Activated T-helper 2 cell treated with anti-CD3 and anti-CD28 coated beads, Interferon-gamma antibody, Interleukin-2, Interleukin-4, amounts not matched to agents 10 μg/mL and 5 μg/mL and 100 μg/mL, durations not matched to agents 14 hours and 24 hours and 36 hours (primary cell): ENCODE measurements at regions not wholly inside any gene's neighbourhood (a gene's known extent, or its start where the extent isn't known, plus 50 kb on each side); places are given as distances from the start of the nearest gene placed in this dataset.
"Not testable (repeated sequence)": the region's sequence is repeated elsewhere in the genome, so short reads cannot be mapped to it uniquely, and the experiment has no call there.

Source experiments
- DNase-seq: peaks from one replicate; pipeline ENCODE4 v3.0.0; 2021; ENCODE audit warnings: low spot score
- H3K27ac Mint-ChIP-seq: one replicate; pipeline ENCODE4 v1.8.0; 2021; ENCODE audit warnings: mixed read lengths
- H3K27me3 Mint-ChIP-seq: one replicate; pipeline ENCODE4 v1.8.0; 2021; ENCODE audit warnings: low read depth, mixed read lengths
- H3K36me3 Mint-ChIP-seq: one replicate; pipeline ENCODE4 v1.8.0; 2021; ENCODE audit warnings: low read depth, mixed read lengths
- H3K4me1 Mint-ChIP-seq: one replicate; pipeline ENCODE4 v1.8.0; 2021; ENCODE audit warnings: low read depth, mixed read lengths
- H3K4me3 Mint-ChIP-seq: one replicate; pipeline ENCODE4 v1.8.0; 2021; ENCODE audit warnings: low read depth, mild to moderate bottlenecking, moderate library complexity, mixed read lengths
- H3K9me3 Mint-ChIP-seq: one replicate; pipeline ENCODE4 v1.8.0; 2021; ENCODE audit warnings: mixed read lengths
- intact Hi-C: fragments of 100-400 bp; cut with micrococcal nuclease; formaldehyde crosslinking; loops from one replicate; pipeline ENCODE4 v1.15.1; 2023

GRCh38 chr16:66041907-66042306, 324.6 kb upstream of the CDH5 start:
- intact Hi-C loops = no loop called here
- Mint-ChIP-seq H3K36me3 (no peaks in the 10 kb centered on the region), H3K9me3 (no peaks in the 10 kb centered on the region), H3K27me3 (no peaks in the 10 kb centered on the region), H3K4me3 (no peak overlapping the region), H3K4me1 (no peaks in the 10 kb centered on the region), H3K27ac (no peak overlapping the region)
- DNase-seq = no peak

DNA sequence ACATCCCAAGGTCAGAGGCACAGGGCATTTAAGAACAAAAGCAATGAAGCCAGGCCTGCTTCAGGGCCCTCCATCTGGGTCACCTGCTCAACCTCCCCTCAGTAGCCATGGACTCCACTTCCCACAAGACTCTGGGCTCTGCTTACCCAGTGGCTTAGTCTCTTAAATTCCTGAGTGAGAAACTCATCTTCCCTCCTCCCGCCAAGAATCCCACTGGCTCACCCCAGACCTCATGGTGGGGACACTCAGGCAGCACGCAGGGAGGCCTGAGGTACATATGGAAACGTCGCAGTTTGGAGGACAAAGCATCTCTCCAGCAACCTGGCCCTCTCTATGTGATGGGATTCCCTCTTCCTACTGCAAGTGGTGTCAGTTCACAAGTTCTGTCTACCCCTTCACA, 326.7 kb upstream of the CDH5 start:
- intact Hi-C loops = no loop called here
- Mint-ChIP-seq H3K9me3 (no peaks in the 10 kb centered on the region), H3K4me1 (no peaks in the 10 kb centered on the region), H3K36me3 (no peaks in the 10 kb centered on the region), H3K4me3 (no peak overlapping the region), H3K27ac (no peak overlapping the region), H3K27me3 (no peaks in the 10 kb centered on the region)
- no peak for DNase-seq

DNA sequence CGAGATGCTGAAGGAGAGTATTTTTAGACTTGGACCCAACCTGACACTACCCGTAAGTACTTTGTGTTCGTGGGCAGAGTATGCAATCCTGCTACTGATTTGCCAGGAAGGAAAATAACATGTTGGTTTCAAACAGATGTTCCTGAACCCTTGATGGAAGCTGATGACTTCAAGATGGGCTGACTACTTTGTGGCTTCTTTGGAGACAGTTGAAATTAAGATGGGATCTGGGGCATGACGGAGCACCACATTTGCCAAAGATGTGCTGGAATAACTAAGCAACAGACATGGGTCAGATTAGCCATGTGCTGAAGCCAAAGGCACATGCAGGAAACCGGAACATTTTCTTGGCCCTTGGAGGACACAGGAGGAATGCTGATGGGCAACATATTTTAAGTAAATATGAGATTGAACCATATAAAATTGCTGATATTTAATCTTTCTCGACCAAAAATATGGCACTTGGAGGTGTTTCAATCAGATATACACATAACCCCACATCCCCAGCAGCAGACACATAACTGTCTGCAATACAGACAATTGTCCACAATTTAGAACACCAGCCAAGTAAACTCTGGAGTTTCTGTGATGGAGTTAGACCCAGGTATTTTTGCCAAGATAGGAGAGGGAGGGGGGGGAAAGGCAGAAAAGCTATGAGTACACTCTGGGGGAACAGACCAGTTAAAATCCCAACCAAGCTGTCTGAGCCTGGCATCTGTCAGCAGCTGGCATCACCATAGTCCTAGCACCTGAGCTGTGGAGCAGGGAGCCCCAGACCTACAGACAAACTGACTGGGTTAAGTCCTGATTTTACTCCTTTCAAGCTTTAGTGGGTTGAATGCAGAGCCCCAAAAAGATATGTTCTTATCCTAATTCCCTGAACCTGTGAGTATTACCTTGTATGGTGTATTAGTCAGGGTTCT, 329.4 kb upstream of the CDH5 start:
- intact Hi-C loops = no loop called here
- no peak for DNase-seq
- H3K9me3 Mint-ChIP-seq = no peaks in the 10 kb centered on the region
- H3K4me3 Mint-ChIP-seq = no peak overlapping the region
- H3K27ac Mint-ChIP-seq = no peak overlapping the region
- no peaks in the 10 kb centered on the region for H3K27me3 Mint-ChIP-seq
- H3K4me1 Mint-ChIP-seq = no peaks in the 10 kb centered on the region
- no peaks in the 10 kb centered on the region for H3K36me3 Mint-ChIP-seq

GRCh38 chr16:66036184-66036583, 330.3 kb upstream of the CDH5 start:
- H3K4me3 Mint-ChIP-seq = no peak overlapping the region
- no peaks in the 10 kb centered on the region for H3K9me3 Mint-ChIP-seq
- intact Hi-C loops = no loop called here
- H3K27me3 Mint-ChIP-seq = no peaks in the 10 kb centered on the region
- H3K27ac Mint-ChIP-seq = no peak overlapping the region
- H3K36me3 Mint-ChIP-seq = no peaks in the 10 kb centered on the region
- H3K4me1 Mint-ChIP-seq = no peaks in the 10 kb centered on the region
- DNase-seq = no peak

DNA sequence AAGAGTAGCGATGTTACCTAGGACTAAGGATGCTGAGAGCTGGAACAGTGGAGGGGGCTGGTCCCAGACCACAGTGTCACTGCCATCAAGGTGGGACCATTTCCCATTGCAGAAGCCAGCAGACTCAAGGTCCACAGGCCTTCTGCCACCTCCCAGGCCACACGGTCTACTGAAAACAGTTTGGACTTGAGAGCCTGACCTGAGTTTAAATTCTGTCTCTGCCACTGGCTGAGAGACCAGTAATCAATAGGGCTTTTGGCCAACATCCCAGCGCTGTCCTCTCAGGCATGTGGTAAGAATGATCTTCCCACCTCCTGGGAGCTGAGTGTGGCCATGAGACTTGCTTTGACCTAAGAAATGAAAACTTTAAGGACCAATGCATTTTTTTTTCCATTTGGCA, 331.4 kb upstream of the CDH5 start:
- no peak overlapping the region for H3K27ac Mint-ChIP-seq
- no peak for DNase-seq
- H3K4me3 Mint-ChIP-seq = no peak overlapping the region
- no peaks in the 10 kb centered on the region for H3K27me3 Mint-ChIP-seq
- no peaks in the 10 kb centered on the region for H3K9me3 Mint-ChIP-seq
- no peaks in the 10 kb centered on the region for H3K36me3 Mint-ChIP-seq
- H3K4me1 Mint-ChIP-seq = no peaks in the 10 kb centered on the region
- intact Hi-C loops = no loop called here

GRCh38 chr16:66032841-66033240, 333.6 kb upstream of the CDH5 start:
- H3K27ac Mint-ChIP-seq = no peak overlapping the region
- no peaks in the 10 kb centered on the region for H3K4me1 Mint-ChIP-seq
- intact Hi-C loops = no loop called here
- no peak overlapping the region for H3K4me3 Mint-ChIP-seq
- H3K36me3 Mint-ChIP-seq = no peaks in the 10 kb centered on the region
- DNase-seq = no peak
- H3K27me3 Mint-ChIP-seq = no peaks in the 10 kb centered on the region
- no peaks in the 10 kb centered on the region for H3K9me3 Mint-ChIP-seq

DNA sequence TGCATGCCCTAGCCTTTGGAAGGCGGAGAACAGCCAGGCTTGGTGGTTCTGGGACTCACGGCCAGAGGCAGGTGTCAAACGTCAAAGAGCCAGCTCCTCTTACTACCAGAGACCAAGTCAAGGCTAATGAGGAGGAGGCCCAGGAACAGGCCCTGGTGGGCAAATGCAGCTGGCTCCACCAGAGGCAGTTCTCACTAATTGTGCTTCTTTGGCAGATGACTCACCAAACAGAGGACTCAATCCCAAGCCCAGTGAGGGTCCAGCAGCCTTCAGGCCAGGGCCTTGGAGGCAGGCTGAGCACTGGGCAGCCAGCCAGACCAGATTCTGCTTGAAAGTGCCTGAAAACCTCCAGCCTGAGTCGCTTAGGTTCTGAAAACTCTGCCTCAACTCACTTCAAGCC, 336.5 kb upstream of the CDH5 start:
- Mint-ChIP-seq H3K4me3 (no peak overlapping the region), H3K4me1 (no peaks in the 10 kb centered on the region), H3K9me3 (peaks cover under 1% of the 10 kb centered on the region), H3K27me3 (no peaks in the 10 kb centered on the region), H3K27ac (no peak overlapping the region), H3K36me3 (no peaks in the 10 kb centered on the region)
- intact Hi-C loops = no loop called here
- DNase-seq = no peak

DNA sequence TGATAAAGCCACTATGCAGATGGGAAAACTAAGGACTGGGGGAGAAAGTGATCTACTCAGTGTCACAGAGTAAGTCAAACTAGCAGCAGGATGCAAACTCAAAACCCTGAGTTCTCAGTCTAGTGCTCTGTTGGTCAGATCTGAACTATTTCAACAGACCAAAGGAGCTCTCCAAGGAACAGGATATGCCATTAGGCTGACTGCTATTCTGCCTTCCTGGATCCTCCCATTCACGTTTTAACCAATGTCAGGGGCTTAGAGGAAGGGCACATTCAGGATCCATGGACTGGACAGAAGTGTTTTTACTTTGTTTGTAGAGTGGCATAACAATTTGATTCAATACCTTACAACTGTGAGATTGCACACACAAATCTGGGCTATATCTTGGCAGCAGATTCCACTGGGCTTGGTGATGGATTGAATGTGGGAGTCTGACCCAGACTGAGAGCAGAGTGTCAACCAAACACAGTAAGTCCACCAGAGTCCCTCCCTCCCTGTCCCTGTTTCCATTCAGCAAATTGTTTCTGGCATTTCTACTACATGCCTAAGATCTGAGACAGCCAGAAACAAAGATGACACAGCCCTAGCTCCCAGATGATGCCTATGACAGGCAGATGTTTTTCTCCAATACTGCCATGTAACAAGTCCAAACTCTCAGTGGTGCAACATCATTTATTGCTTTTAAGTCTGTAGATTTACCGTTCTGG, 337.8 kb upstream of the CDH5 start:
- H3K27ac Mint-ChIP-seq = no peak overlapping the region
- no peaks in the 10 kb centered on the region for H3K4me1 Mint-ChIP-seq
- peaks cover 13% of the 10 kb centered on the region for H3K9me3 Mint-ChIP-seq
- H3K36me3 Mint-ChIP-seq = no peaks in the 10 kb centered on the region
- no peak for DNase-seq
- intact Hi-C loops = no loop called here
- no peaks in the 10 kb centered on the region for H3K27me3 Mint-ChIP-seq
- H3K4me3 Mint-ChIP-seq = no peak overlapping the region

DNA sequence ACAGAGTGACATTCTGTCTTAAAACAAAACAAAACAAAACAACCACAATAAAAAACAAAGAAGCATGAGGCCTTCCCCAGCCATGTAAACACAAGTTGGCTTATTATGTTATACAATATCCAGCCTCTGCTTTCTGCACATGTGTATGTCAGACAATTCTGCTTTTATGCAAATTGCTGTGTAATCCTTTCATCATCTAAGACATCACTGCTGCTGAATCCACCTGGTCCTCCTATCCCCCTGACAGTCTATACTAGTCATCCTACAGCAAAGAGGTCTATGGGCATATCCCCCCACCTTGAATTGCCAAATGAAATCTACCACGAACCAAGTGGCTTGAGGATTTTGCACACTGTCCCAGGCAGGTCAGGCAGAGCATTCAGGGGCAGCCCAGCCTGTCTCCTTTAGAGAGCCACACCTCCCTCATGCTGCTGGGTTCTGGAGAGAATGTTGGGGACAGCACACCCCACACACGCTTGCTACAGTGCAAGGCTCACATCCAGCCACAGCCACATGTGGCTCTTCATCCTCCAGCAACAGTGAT, 339.6 kb upstream of the CDH5 start:
- intact Hi-C loops = no loop called here
- Mint-ChIP-seq H3K27ac (no peak overlapping the region), H3K36me3 (no peaks in the 10 kb centered on the region), H3K4me3 (no peak overlapping the region), H3K4me1 (no peaks in the 10 kb centered on the region), H3K27me3 (no peaks in the 10 kb centered on the region), H3K9me3 (peaks cover 13% of the 10 kb centered on the region)
- no peak for DNase-seq

DNA sequence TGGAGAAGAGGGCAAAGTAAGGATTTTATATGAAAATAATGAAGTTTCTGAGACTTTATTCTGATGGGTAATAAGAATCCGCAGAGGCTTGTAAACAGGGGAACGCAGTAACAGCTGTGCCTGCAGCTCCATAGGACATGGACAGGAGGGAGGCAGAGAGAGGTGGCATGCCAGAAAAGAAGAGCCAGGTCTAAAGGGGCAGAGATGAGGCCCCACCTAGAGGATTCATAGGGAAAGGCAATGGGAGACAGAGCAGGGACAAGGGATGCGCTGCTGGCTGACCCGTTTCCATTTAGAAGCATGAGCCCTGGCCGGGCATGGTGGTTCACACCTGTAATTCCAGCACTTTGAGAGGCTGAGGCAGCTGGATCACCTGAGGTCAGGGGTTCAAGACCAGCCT, 340.3 kb upstream of the CDH5 start:
- H3K4me3 Mint-ChIP-seq = no peak overlapping the region
- no peak overlapping the region for H3K27ac Mint-ChIP-seq
- no peak for DNase-seq
- no peaks in the 10 kb centered on the region for H3K4me1 Mint-ChIP-seq
- H3K36me3 Mint-ChIP-seq = no peaks in the 10 kb centered on the region
- H3K27me3 Mint-ChIP-seq = no peaks in the 10 kb centered on the region
- H3K9me3 Mint-ChIP-seq = peaks cover 13% of the 10 kb centered on the region
- intact Hi-C loops = no loop called here

- no peaks in the 10 kb centered on the region for H3K27me3 Mint-ChIP-seq
- no peak overlapping the region for H3K27ac Mint-ChIP-seq
- intact Hi-C loops = no loop called here
- DNase-seq = no peak
- no peaks in the 10 kb centered on the region for H3K4me1 Mint-ChIP-seq
- H3K9me3 Mint-ChIP-seq = peaks cover 13% of the 10 kb centered on the region
- H3K36me3 Mint-ChIP-seq = no peaks in the 10 kb centered on the region
- H3K4me3 Mint-ChIP-seq = no peak overlapping the region
Observed at GRCh38 chr16:66025751-66026150, 340.7 kb upstream of the CDH5 start.

DNA sequence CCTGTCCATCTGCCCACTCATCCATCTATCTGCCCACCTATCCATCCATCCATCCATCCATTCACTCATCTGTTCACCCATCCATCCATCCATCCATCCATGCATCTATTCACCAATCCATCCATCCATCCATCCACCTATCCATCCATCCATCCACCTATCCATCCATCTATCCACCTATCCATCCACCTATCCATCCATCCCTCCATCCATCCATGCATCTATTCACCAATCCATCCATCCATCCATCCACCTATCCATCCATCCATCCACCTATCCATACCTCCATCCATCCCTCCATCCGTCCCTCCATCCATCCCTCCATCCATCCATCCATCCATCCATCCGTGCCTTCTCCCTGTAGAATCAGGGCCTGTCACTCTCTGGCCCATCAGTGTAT, 341.9 kb upstream of the CDH5 start:
- H3K36me3 Mint-ChIP-seq, H3K27ac Mint-ChIP-seq, H3K27me3 Mint-ChIP-seq, intact Hi-C loops, DNase-seq, H3K4me3 Mint-ChIP-seq, H3K4me1 Mint-ChIP-seq: not testable (repeated sequence)
- H3K9me3 Mint-ChIP-seq = peaks cover 18% of the 10 kb centered on the region

DNA sequence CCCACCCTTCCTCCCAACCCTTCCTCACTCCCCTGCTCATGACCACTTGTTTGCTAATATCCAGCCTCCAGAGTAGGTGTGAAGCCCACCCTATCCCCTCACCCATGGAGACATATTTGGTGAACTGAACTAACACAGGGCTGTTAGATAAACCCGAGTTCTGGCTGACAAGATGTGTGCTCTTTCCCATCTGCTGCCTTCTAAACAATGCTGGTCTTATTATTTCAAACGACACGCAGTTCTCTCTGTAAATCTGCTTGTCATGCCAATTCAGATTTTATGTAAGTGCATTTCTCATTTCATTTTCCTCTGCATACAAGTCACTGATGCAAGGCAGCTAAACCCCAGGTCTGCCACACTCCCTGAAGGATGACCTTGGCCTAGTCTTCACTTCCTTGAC, 343.0 kb upstream of the CDH5 start:
- Mint-ChIP-seq H3K4me3 (no peak overlapping the region), H3K9me3 (peaks cover 18% of the 10 kb centered on the region), H3K27ac (no peak overlapping the region), H3K36me3 (no peaks in the 10 kb centered on the region), H3K4me1 (no peaks in the 10 kb centered on the region), H3K27me3 (no peaks in the 10 kb centered on the region)
- intact Hi-C loops = no loop called here
- no peak for DNase-seq
